CD4-positive, alpha-beta T cell treated with Interleukin-4 for 4 hours (primary cell): ENCODE measurements at regions not wholly inside any gene's neighbourhood (a gene's known extent, or its start where the extent isn't known, plus 50 kb on each side); places are given as distances from the start of the nearest gene placed in this dataset.
"Not testable (repeated sequence)": the region's sequence is repeated elsewhere in the genome, so short reads cannot be mapped to it uniquely, and the experiment has no call there.

Experiments
- DNase-seq: peaks from one replicate; pipeline ENCODE4 v3.0.0-alpha.2; 2020

GRCh38 chr10:45564303-45564959 is 108.1 kb downstream of the ZFAND4 start:
- no peak for DNase-seq

GRCh38 chr10:45561952-45562351 is 110.6 kb downstream of the ZFAND4 start:
- DNase-seq = no peak

- no peak for DNase-seq
Measured at GRCh38 chr10:45560262-45560661, 112.3 kb downstream of the ZFAND4 start.

- no peak for DNase-seq
Measured at GRCh38 chr10:45558425-45558824, 114.1 kb downstream of the ZFAND4 start.

- peak; percentile 26 for DNase-seq
Measured at GRCh38 chr10:45557275-45557905, 115.2 kb downstream of the ZFAND4 start.

GRCh38 chr10:45555795-45556194 is 116.8 kb downstream of the ZFAND4 start:
- no peak for DNase-seq

- DNase-seq = not testable (repeated sequence)
Measured at GRCh38 chr10:45555332-45555731, 117.2 kb downstream of the ZFAND4 start.

- DNase-seq = no peak
Measured at GRCh38 chr10:45553613-45554012, 119.0 kb downstream of the ZFAND4 start.

- DNase-seq = no peak
Measured at GRCh38 chr10:45553155-45553554, 119.4 kb downstream of the ZFAND4 start.

GRCh38 chr10:45552476-45552875 is 120.1 kb downstream of the ZFAND4 start:
- no peak for DNase-seq

GRCh38 chr10:45550903-45551786 is 121.4 kb downstream of the ZFAND4 start:
- no peak for DNase-seq

GRCh38 chr10:45548068-45548467 is 124.5 kb downstream of the ZFAND4 start:
- DNase-seq = no peak

GRCh38 chr10:45547207-45547606 is 125.4 kb downstream of the ZFAND4 start:
- no peak for DNase-seq

- DNase-seq = no peak
Measured at GRCh38 chr10:45545150-45545549, 127.4 kb downstream of the ZFAND4 start.

GRCh38 chr10:45544191-45544590 is 128.4 kb downstream of the ZFAND4 start:
- no peak for DNase-seq

- DNase-seq = not testable (repeated sequence)
Measured at GRCh38 chr10:45541032-45541431, 131.5 kb downstream of the ZFAND4 start.

GRCh38 chr10:45540589-45540988 is 132.0 kb downstream of the ZFAND4 start:
- DNase-seq = not testable (repeated sequence)

- DNase-seq = not testable (repeated sequence)
Measured at GRCh38 chr10:45539569-45539968, 133.0 kb downstream of the ZFAND4 start.

GRCh38 chr10:45534572-45534971 is 138.0 kb downstream of the ZFAND4 start:
- DNase-seq = no peak

GRCh38 chr10:45532480-45532879 is 140.1 kb downstream of the ZFAND4 start:
- no peak for DNase-seq

- no peak for DNase-seq
Measured at GRCh38 chr10:45526309-45526905, 146.2 kb downstream of the ZFAND4 start.

GRCh38 chr10:45520476-45520875 is 146.5 kb downstream of the ALOX5 start:
- no peak for DNase-seq

GRCh38 chr10:45518741-45519140 is 144.7 kb downstream of the ALOX5 start:
- DNase-seq = no peak
